ENCODE measurements at regions not wholly inside any gene's neighbourhood (a gene's known extent, or its start where the extent isn't known, plus 50 kb on each side); places are given as distances from the start of the nearest gene placed in this dataset.
A peak's percentile ranks its signal among the peaks of the same experiment; 100 is the strongest.
"Not testable (repeated sequence)": the region's sequence is repeated elsewhere in the genome, so short reads cannot be mapped to it uniquely, and the experiment has no call there.

DNA sequence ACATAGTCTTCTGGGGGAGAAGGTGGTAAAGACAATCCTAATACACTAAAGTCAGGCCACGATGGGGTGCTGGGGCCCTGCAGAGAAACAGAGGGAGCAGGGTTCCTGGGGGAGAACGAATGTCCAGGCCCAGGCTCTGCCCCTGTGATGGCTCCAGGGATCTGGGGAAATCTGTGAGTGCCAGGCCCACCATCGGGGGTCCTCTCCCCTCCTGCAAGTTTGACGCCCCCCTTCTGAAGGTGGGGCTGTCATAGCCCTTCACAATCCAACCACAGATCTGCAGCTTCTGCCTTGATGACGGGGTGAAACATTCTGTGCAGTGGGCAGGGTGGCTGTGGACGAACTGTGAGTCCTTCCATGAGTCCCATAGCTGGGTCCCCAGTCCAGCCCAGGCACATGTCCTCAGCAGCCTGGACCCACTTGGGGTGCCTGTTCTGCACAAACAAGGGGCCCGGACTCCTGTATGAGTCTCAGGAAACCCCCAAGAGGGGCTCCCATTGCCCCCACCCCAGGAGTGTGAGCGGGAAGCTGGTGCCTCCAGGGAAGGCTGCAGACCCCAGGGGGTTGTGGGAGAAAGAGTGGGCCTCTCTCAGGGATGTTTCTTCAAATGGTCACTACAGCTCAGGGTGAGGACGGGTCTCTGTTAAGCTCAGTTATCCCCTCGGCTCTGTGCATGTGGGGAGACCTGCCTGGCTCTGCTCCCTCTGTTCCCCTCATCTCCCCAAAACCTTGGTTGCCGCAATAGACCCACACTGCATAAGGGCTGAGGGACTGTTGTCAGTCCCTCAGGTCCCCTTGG is 134.3 kb downstream of the TNFRSF13B start:
- 75% methylated on average over 3 of the region's 11 CpGs for WGBS
- H3K27ac ChIP-seq; H3K4me1 ChIP-seq; H3K4me3 ChIP-seq; DNase-seq (ENCODE audit: low spot score in 2 of 2); H3K27me3 ChIP-seq; H3K36me3 ChIP-seq; H3K9me3 ChIP-seq: not testable (repeated sequence)

DNA sequence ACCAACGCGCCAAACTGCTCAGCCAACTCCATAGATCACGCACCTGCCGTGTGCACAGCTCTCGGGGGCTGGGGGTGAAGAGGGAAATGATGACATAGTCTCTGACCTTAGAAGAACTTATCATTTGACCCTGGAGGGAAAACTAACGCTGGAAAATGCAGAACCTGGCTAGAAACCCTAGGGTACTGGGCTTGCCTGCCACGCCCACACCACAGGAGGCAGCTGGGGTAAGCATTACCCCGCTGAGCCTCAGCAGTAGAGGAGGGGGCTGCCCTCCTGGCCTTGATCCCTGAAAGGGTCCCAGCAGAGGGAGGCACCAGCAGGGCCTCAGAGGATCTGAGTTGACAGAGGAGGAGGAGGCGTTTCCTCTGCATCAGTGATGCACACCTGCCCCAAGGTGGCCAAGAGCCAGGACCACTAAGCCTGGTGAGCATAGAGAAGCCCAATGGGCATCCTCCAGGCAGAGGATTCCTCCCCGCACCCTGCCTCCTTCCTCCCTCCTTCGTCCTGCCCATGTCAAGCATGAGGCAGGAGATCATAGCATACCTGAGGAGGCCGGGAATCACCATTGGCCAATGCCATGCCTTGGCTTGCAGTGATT is 135.5 kb downstream of the TNFRSF13B start:
- not testable (repeated sequence) for H3K4me3 ChIP-seq; H3K9me3 ChIP-seq; H3K27me3 ChIP-seq; DNase-seq (ENCODE audit: low spot score in 2 of 2); H3K36me3 ChIP-seq; H3K4me1 ChIP-seq; H3K27ac ChIP-seq
- WGBS = no CpG with 5 or more reads among the region's 12 CpGs

DNA sequence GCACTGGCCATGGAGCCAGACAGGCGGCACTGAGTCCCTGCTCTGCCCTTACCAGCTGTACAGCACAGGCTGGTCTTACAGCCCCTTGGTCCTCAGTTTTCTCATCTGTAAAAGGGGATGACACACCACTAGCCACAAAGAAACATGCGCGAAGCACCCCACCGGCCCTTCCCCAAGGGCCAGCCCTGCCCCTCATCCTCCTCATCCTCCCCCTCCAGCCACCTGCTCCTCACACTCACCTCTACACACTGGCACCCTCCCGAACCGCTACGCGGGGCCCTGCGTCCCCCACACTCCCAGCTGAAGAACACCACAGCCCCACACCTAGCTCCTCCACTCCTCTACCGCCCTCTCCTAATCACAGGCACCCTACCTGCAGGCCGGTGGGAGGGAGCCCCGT is 138.4 kb downstream of the TNFRSF13B start:
- not testable (repeated sequence) for H3K27ac ChIP-seq; DNase-seq (ENCODE audit: low spot score in 2 of 2); H3K4me1 ChIP-seq; H3K4me3 ChIP-seq; H3K27me3 ChIP-seq; H3K36me3 ChIP-seq; H3K9me3 ChIP-seq
- no CpG with 5 or more reads among the region's 12 CpGs for WGBS

DNA sequence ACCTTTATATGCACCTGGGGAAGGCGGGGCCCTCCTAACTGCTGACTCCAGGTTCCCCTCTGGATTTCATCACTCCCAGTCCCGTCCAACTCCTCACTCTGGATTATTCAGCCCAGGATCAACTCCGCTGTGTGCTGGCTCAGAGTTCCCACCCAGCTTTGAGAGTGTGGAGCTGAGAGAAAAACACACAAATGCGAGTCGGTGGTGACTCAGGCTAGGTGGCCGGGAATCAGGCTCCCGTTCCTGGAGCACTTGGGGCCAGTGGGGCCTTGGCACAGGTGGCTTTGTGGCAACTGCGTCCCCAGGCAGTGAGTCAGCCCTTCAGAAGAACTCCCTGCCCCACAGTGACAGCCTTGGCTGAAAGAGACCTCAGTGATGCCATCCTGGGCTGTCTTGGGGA is 139.1 kb downstream of the TNFRSF13B start:
- not testable (repeated sequence) for H3K4me1 ChIP-seq; H3K36me3 ChIP-seq; H3K27ac ChIP-seq; DNase-seq (ENCODE audit: low spot score in 2 of 2); H3K27me3 ChIP-seq; H3K4me3 ChIP-seq; H3K9me3 ChIP-seq
- no CpG with 5 or more reads among the region's 8 CpGs for WGBS

DNA sequence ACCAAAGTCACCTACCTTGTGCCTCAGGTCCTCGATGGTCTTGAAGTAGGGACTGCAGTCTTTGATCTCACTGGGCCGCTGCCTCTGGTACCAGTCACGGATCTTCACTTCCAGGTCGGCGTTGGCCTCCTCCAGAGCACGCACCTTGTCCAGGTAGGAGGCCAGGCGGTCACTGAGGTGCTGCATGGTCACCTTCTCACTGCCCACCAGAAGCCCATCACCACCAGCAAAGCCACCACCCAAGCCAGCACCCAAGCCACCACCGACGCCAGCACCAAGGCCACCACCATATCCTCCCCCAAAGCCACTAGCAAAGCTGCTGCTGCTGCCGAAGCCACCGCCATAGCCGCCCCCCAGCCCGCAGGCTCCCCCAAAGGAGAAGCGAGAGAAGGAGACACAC is 139.7 kb downstream of the TNFRSF13B start:
- WGBS = no CpG with 5 or more reads among the region's 14 CpGs
- H3K4me3 ChIP-seq = not testable (repeated sequence)

DNA sequence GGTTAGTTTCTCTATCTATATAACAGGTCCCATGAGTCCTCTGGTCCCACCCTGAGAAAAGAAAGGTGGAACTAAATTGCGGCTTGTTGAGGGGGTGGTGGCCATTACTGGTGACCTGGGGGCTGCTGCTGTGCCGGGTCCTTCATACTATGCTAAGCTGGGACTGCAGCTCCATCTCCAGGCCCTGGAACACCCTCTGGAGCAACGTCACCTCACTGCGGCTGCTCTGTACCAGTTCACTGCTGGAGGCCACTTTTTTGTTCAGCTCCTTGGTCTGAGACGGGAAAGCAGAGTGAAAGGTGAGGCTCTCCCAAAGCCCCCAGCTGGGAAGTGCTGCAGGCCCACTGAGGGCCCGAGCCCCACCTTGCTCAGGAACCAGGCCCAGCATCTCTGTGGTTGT is 140.7 kb downstream of the CCDC144A start:
- peak in 1 of 2 donors; percentile 67 for DNase-seq (ENCODE audit: low spot score in 2 of 2)
- H3K9me3 ChIP-seq, H3K4me1 ChIP-seq, H3K36me3 ChIP-seq, H3K27me3 ChIP-seq, H3K4me3 ChIP-seq, H3K27ac ChIP-seq: not testable (repeated sequence)
- WGBS = no CpG with 5 or more reads among the region's 6 CpGs

More for the DNA sequence above, 139.7 kb downstream of the TNFRSF13B start:
- H3K4me1 ChIP-seq, H3K27ac ChIP-seq, H3K27me3 ChIP-seq, H3K9me3 ChIP-seq, H3K36me3 ChIP-seq: not testable (repeated sequence)
- peak in 1 of 2 donors; percentile 57 for DNase-seq (ENCODE audit: low spot score in 2 of 2)

DNA sequence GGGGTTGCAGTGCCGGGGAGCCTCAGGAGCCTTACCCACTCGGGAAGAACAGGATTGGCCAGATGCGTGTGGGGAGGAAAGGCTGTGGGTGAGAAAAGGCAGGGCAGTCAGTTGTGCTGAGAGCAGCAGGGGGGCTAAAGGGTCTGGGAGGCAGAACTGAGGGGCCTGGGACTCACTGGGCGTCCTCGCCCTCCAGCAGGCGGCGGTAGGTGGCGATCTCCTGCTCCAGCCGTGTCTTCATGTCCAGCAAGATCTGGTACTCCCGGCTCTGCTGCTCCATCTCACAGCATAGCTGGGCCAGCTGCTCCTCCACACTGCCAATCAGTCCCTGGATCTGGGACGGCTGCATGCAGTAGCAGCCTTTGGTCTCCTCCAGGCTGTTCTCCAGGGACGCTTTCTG is 140.2 kb downstream of the CCDC144A start:
- not testable (repeated sequence) for H3K4me3 ChIP-seq, H3K27me3 ChIP-seq, H3K27ac ChIP-seq, H3K36me3 ChIP-seq, H3K9me3 ChIP-seq, H3K4me1 ChIP-seq
- WGBS = no CpG with 5 or more reads among the region's 12 CpGs
- peak in 1 of 2 donors; percentile 56 for DNase-seq (ENCODE audit: low spot score in 2 of 2)

All from suprapubic skin (tissue), 4 donors.